Erythroblast (primary cell): ENCODE measurements at regions not wholly inside any gene's neighbourhood (a gene's known extent, or its start where the extent isn't known, plus 50 kb on each side); places are given as distances from the start of the nearest gene placed in this dataset.

Experiments
- DNase-seq, 2 experiments: peaks; one replicate each; lab custom pipeline; 2025; lab: John Stamatoyannopoulos, UW
- GATA1 ChIP-seq: IDR thresholded peaks from 2 replicates; pipeline ENCODE4 v1.6.1; 2011; ENCODE audit warnings: low read depth, mild to moderate bottlenecking, control low read depth, low read length, moderate library complexity
- POLR2A ChIP-seq: IDR thresholded peaks from 2 replicates; pipeline ENCODE4 v1.6.1; 2011; ENCODE audit warnings: mild to moderate bottlenecking, low read length

GRCh38 chr22:27080036-27080578, 422.7 kb downstream of the MIAT start:
- TF ChIP-seq GATA1 (no peak), POLR2A (no peak)
- DNase-seq = no peak

- TF ChIP-seq GATA1 = no peak
- no peak for TF ChIP-seq POLR2A
- no peak for DNase-seq
Observed at GRCh38 chr22:27080863-27081262, 423.5 kb downstream of the MIAT start.

- no peak for TF ChIP-seq POLR2A
- TF ChIP-seq GATA1 = no peak
Observed at GRCh38 chr22:27083610-27084009, 426.2 kb downstream of the MIAT start.

GRCh38 chr22:27084130-27084529, 426.7 kb downstream of the MIAT start:
- no peak for TF ChIP-seq GATA1
- no peak for TF ChIP-seq POLR2A
- no peak for DNase-seq

More at GRCh38 chr22:27083610-27084009, 426.2 kb downstream of the MIAT start:
- DNase-seq = no peak

GRCh38 chr22:27086080-27087044, 429.0 kb downstream of the MIAT start:
- TF ChIP-seq POLR2A (no peak), GATA1 (no peak)

GRCh38 chr22:27087051-27087450, 429.7 kb downstream of the MIAT start:
- TF ChIP-seq POLR2A (no peak), GATA1 (no peak)
- no peak for DNase-seq

More at GRCh38 chr22:27086080-27087044, 429.0 kb downstream of the MIAT start:
- DNase-seq = no peak

- no peak for DNase-seq
- TF ChIP-seq POLR2A (no peak), GATA1 (no peak)
Observed at GRCh38 chr22:27088026-27088425, 430.6 kb downstream of the MIAT start.

- DNase-seq = no peak
- TF ChIP-seq GATA1 (no peak), POLR2A (no peak)
Observed at GRCh38 chr22:27089264-27089663, 431.9 kb downstream of the MIAT start.

- DNase-seq = no peak
- no peak for TF ChIP-seq GATA1
- TF ChIP-seq POLR2A = no peak
Observed at GRCh38 chr22:27090611-27091011, 433.2 kb downstream of the MIAT start.

GRCh38 chr22:27093422-27093821, 436.0 kb downstream of the MIAT start:
- DNase-seq = no peak
- no peak for TF ChIP-seq GATA1
- no peak for TF ChIP-seq POLR2A

GRCh38 chr22:27094633-27095308, 437.4 kb downstream of the MIAT start:
- no peak for TF ChIP-seq GATA1
- TF ChIP-seq POLR2A = no peak
- no peak for DNase-seq

GRCh38 chr22:27097506-27097905, 440.1 kb downstream of the MIAT start:
- no peak for TF ChIP-seq POLR2A
- DNase-seq = no peak

GRCh38 chr22:27097933-27098332, 440.5 kb downstream of the MIAT start:
- DNase-seq = no peak
- TF ChIP-seq GATA1 (no peak), POLR2A (no peak)
